Ascending aorta (tissue), 2 donors: ENCODE measurements at regions not wholly inside any gene's neighbourhood (a gene's known extent, or its start where the extent isn't known, plus 50 kb on each side); places are given as distances from the start of the nearest gene placed in this dataset.
"Not testable (repeated sequence)": the region's sequence is repeated elsewhere in the genome, so short reads cannot be mapped to it uniquely, and the experiment has no call there.

Experiments
- DNase-seq, 2 donors: peaks; one replicate each; pipeline ENCODE4 v3.0.0-alpha.2; 2019; ENCODE audit warnings: low spot score in 2 of 2
- H3K27ac ChIP-seq, 2 donors: fragments of 200-600 bp; sonication (generic); one replicate each; pipeline ENCODE4 v1.5.1; 2016 to 2017; ENCODE audit warnings: mild to moderate bottlenecking in 1 of 2
- H3K27me3 ChIP-seq: fragments of 200-600 bp; sonication (generic); one replicate; pipeline ENCODE4 v1.5.1; 2017
- H3K36me3 ChIP-seq, 2 donors: fragments of 200-600 bp; sonication (generic); one replicate each; pipeline ENCODE4 v1.5.1; 2016
- H3K4me1 ChIP-seq, 2 donors: fragments of 200-600 bp; sonication (generic); one replicate each; pipeline ENCODE4 v1.5.1; 2016 to 2017; ENCODE audit warnings: mild to moderate bottlenecking in 1 of 2
- H3K4me3 ChIP-seq, 2 donors: fragments of 200-600 bp; sonication (generic); one replicate each; pipeline ENCODE4 v1.5.1; 2016 to 2017; ENCODE audit warnings: mild to moderate bottlenecking in 1 of 2
- H3K9me3 ChIP-seq, 2 donors: fragments of 200-600 bp; sonication (generic); one replicate each; pipeline ENCODE4 v1.5.1; 2016
- intact Hi-C: fragments of 100-400 bp; cut with DNase I; formaldehyde crosslinking; loops from one replicate; pipeline ENCODE4 v1.15.1; 2023
- TF ChIP-seq, protein P1 (sequence below), 3 experiments: fragments of 200-600 bp in 2 of 3; fragments of 450-650 bp in 1 of 3; sonication (generic) in 2 of 3; IDR thresholded peaks; one replicate each; pipeline ENCODE4 v1.5.1; 2016 to 2019; ENCODE audit warnings: antibody characterized with exemption in 3 of 3, mild to moderate bottlenecking in 1 of 3, moderate library complexity in 1 of 3

DNA sequence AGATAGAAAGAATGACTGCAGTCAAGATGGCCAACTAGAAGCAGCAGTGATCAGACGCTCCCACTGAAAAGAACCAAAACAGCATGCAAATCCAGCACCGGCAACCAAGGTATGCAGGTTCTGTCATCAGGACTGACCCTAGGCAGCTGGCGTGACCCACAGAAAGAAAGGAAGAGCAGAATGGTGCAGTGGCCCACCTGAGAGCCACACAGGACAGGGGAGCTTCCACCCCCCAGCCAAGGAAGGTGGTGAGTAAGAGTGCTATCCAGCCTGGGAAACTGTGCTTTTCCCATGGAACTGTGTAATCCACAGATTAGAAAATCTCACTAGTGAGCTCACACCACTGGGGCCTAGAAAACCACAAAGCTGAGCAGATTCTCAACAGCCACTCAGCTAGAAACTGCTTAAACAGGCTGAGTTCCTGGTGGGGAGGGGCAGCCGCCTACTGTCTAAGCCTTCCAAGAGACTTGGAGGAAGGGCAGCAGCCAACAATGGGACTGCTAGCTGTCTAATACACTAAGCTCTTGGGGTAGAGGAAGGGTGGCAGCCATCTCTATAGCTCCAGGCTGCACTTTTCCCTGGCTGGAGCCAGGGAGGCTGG, 127.9 kb downstream of the EVA1A start:
- Histone ChIP-seq H3K9me3 (no peaks in the 10 kb centered on the region), H3K4me1 (no peaks in the 10 kb centered on the region), H3K4me3 (no peak overlapping the region), H3K27ac (no peak overlapping the region), H3K36me3 (no peaks in the 10 kb centered on the region), H3K27me3 (no peaks in the 10 kb centered on the region)
- DNase-seq, result no peak
- intact Hi-C loops, result no loop called here
- TF ChIP-seq, protein P1, sequence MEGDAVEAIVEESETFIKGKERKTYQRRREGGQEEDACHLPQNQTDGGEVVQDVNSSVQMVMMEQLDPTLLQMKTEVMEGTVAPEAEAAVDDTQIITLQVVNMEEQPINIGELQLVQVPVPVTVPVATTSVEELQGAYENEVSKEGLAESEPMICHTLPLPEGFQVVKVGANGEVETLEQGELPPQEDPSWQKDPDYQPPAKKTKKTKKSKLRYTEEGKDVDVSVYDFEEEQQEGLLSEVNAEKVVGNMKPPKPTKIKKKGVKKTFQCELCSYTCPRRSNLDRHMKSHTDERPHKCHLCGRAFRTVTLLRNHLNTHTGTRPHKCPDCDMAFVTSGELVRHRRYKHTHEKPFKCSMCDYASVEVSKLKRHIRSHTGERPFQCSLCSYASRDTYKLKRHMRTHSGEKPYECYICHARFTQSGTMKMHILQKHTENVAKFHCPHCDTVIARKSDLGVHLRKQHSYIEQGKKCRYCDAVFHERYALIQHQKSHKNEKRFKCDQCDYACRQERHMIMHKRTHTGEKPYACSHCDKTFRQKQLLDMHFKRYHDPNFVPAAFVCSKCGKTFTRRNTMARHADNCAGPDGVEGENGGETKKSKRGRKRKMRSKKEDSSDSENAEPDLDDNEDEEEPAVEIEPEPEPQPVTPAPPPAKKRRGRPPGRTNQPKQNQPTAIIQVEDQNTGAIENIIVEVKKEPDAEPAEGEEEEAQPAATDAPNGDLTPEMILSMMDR (IDR thresholded peaks at IDR 0.05), result no peak

DNA sequence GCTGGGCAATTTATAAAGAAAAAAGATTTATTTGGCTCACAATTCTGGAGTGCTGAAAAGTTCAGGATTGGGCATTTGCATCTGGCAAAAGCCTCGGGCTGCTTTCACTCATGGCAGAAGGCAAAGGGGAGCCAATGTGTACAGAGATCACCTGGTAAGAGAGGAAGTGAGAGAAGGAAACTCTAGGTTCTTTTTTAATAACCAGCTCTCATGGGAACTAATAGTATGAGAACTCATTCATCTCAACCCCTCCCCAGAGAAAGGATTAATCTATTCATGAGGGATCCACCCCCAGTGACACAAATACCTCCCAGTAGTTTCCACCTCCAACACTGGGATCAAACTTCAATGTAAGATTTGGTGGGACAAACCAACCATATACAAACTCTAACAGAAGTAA, 129.0 kb downstream of the EVA1A start:
- no peaks in the 10 kb centered on the region for H3K4me1 ChIP-seq
- no peak for DNase-seq
- H3K27me3 ChIP-seq, result no peaks in the 10 kb centered on the region
- no peaks in the 10 kb centered on the region for H3K36me3 ChIP-seq
- TF ChIP-seq, protein P1 (IDR thresholded peaks at IDR 0.05), result no peak
- no peaks in the 10 kb centered on the region for H3K9me3 ChIP-seq
- intact Hi-C loops, result no loop called here
- H3K27ac ChIP-seq, result no peak overlapping the region
- no peak overlapping the region for H3K4me3 ChIP-seq

DNA sequence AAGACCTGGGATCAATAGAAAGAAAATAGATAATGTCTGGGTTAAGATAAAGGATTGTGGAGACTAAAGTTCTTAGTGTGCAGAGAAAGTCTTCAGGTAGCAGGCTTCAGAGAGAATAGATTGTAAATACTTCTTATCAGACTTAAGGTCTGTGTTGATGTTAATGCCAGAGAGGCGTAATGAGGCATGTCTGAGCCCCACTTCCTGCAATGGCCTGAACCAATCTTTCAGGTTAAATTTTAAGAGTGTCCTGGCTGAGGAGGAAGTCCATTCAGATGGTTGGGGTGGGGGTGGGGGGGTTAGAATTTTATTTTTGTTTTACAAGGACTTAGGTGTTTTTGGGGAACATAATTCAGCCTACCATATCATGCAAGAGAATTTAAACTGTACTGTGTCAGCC, 129.5 kb downstream of the EVA1A start:
- no peaks in the 10 kb centered on the region for H3K9me3 ChIP-seq
- intact Hi-C loops, result no loop called here
- no peaks in the 10 kb centered on the region for H3K27me3 ChIP-seq
- H3K36me3 ChIP-seq, result no peaks in the 10 kb centered on the region
- no peak overlapping the region for H3K4me3 ChIP-seq
- no peak for DNase-seq
- no peaks in the 10 kb centered on the region for H3K4me1 ChIP-seq
- TF ChIP-seq, protein P1 (IDR thresholded peaks at IDR 0.05), result no peak
- no peak overlapping the region for H3K27ac ChIP-seq

DNA sequence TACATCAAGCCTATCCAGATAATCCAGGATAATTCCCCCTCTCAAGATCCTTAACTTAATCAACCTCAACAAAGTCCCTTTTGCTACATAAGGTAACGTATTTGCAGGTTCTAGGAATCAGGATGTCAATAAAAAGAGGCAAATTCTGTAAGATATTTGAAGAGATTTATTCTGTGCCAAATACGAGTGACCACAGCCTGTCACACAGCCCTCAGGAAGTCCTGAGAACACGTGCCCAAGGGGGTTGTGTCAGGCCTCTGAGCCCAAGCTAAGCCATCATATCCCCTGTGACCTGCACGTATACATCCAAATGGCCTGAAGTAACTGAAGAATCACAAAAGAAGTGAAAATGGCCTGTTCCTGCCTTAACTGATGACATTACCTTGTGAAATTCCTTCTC, 130.3 kb downstream of the EVA1A start:
- H3K36me3 ChIP-seq, H3K27me3 ChIP-seq, DNase-seq, H3K4me3 ChIP-seq, H3K27ac ChIP-seq, H3K4me1 ChIP-seq, H3K9me3 ChIP-seq, intact Hi-C loops: not testable (repeated sequence)

DNA sequence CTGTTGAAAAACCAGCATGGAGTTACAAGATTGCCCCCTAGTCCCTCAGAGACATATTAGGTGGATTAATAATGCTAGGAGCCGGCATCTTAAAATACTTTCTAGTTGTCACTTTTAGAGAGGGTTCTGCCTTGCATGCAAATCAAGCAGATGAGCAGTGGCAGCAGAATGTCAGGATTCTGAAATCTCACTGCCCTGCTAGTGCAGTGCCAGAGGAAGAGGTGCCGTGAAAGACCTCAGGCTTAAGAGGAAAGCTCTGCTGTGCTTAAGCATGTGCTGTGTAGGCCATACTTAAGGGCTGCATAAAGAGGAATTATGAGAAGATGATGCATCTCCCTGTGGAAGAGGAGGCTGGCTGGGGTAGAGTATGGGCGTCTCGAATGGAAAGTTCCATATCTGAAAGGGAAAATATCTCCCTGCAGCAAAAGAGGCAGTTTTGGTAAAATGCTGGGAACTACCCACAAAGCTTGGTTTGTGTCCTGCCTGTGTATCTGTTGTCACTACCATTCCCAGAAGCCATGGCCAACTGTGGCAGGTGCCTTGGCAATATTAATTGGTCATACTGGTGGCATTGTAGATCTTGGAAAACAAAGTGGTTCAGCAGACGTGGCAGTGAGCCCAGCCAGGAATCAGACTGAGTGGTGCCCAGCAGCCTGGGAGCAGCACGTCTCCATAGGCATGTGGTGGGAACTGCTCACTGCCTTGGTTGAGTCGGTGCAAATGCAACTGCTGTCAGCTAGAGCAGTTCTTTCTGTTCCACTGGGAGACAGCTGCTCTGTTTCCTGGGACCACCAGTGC, 131.9 kb downstream of the EVA1A start:
- H3K27ac ChIP-seq, result no peak overlapping the region
- intact Hi-C loops, result no loop called here
- TF ChIP-seq, protein P1 (IDR thresholded peaks at IDR 0.05), result no peak
- H3K36me3 ChIP-seq, result no peaks in the 10 kb centered on the region
- no peaks in the 10 kb centered on the region for H3K27me3 ChIP-seq
- no peaks in the 10 kb centered on the region for H3K9me3 ChIP-seq
- no peak for DNase-seq
- no peak overlapping the region for H3K4me3 ChIP-seq
- no peaks in the 10 kb centered on the region for H3K4me1 ChIP-seq

DNA sequence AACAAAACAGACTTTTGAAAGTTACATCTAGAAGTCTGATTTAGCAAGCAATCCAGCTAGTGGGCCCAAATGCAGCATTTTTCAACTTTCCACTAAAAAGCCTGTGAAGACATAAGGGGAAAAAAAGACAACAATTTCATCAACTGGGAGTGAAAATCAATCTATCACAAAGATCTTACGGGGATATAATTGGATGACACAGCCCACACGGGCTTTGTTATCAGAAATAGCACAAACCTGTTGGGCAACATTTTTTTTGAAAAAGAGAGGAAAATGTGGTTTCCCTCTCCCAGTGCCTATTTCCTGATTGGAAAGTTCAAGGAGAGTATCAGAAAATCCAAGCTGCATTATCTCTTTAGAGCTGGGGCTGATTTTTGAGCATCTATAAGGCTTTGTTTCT, 132.7 kb downstream of the EVA1A start:
- H3K4me1 ChIP-seq, result no peaks in the 10 kb centered on the region
- TF ChIP-seq, protein P1 (IDR thresholded peaks at IDR 0.05), result no peak
- H3K27ac ChIP-seq, result no peak overlapping the region

More for the DNA sequence above, 132.7 kb downstream of the EVA1A start:
- intact Hi-C loops, result no loop called here
- no peaks in the 10 kb centered on the region for H3K36me3 ChIP-seq
- no peak for DNase-seq
- H3K4me3 ChIP-seq, result no peak overlapping the region
- no peaks in the 10 kb centered on the region for H3K27me3 ChIP-seq
- no peaks in the 10 kb centered on the region for H3K9me3 ChIP-seq
